GM18870 (cell line): ENCODE measurements at regions not wholly inside any gene's neighbourhood (a gene's known extent, or its start where the extent isn't known, plus 50 kb on each side); places are given as distances from the start of the nearest gene placed in this dataset.

Experiments used
- ATAC-seq: cut with Tn5 transposase; IDR thresholded peaks from one replicate; pipeline ENCODE4 v1.9.1; 2021; ENCODE audit warnings: moderate library complexity; ENCODE audit not compliant: unreplicated experiment

GRCh38 chr3:144129536-144130214 is 158.1 kb downstream of the DIPK2A start:
- no peak for ATAC-seq

GRCh38 chr3:144141074-144141473 is 169.5 kb downstream of the DIPK2A start:
- ATAC-seq: no peak

- no peak for ATAC-seq
Measured at GRCh38 chr3:144141496-144141895, 169.9 kb downstream of the DIPK2A start.

GRCh38 chr3:144142151-144142840 is 170.7 kb downstream of the DIPK2A start:
- no peak for ATAC-seq

GRCh38 chr3:144148356-144148755 is 176.7 kb downstream of the DIPK2A start:
- ATAC-seq: no peak

- no peak for ATAC-seq
Measured at GRCh38 chr3:144151983-144152382, 180.4 kb downstream of the DIPK2A start.

- ATAC-seq: no peak
Measured at GRCh38 chr3:144160627-144161026, 189.0 kb downstream of the DIPK2A start.

GRCh38 chr3:144162042-144162441 is 190.4 kb downstream of the DIPK2A start:
- no peak for ATAC-seq

GRCh38 chr3:144164352-144164751 is 192.7 kb downstream of the DIPK2A start:
- ATAC-seq: no peak

GRCh38 chr3:144165482-144165881 is 193.9 kb downstream of the DIPK2A start:
- no peak for ATAC-seq

GRCh38 chr3:144167634-144168033 is 196.0 kb downstream of the DIPK2A start:
- ATAC-seq: no peak

GRCh38 chr3:144173491-144173890 is 201.9 kb downstream of the DIPK2A start:
- ATAC-seq: no peak

GRCh38 chr3:144175644-144176425 is 204.2 kb downstream of the DIPK2A start:
- no peak for ATAC-seq

GRCh38 chr3:144177649-144178048 is 206.0 kb downstream of the DIPK2A start:
- no peak for ATAC-seq

GRCh38 chr3:144178607-144179006 is 207.0 kb downstream of the DIPK2A start:
- ATAC-seq: no peak

- ATAC-seq: no peak
Measured at GRCh38 chr3:144181062-144181461, 209.4 kb downstream of the DIPK2A start.

GRCh38 chr3:144182501-144182900 is 210.9 kb downstream of the DIPK2A start:
- no peak for ATAC-seq

- ATAC-seq: no peak
Measured at GRCh38 chr3:144185276-144185675, 213.7 kb downstream of the DIPK2A start.

GRCh38 chr3:144187531-144188210 is 216.0 kb downstream of the DIPK2A start:
- no peak for ATAC-seq

- no peak for ATAC-seq
Measured at GRCh38 chr3:144189044-144189443, 217.4 kb downstream of the DIPK2A start.

- no peak for ATAC-seq
Measured at GRCh38 chr3:144197116-144197515, 225.5 kb downstream of the DIPK2A start.
